Progenitor cell of endocrine pancreas (in vitro differentiated cells): ENCODE measurements at regions not wholly inside any gene's neighbourhood (a gene's known extent, or its start where the extent isn't known, plus 50 kb on each side); places are given as distances from the start of the nearest gene placed in this dataset.

Source experiments
- DNase-seq: peaks from one replicate; pipeline ENCODE4 v3.0.0; 2021; ENCODE audit warnings: low spot score; ENCODE audit not compliant: unreplicated experiment
- H3K27ac Mint-ChIP-seq: 2 replicates; pipeline ENCODE4 v1.8.0; 2021; ENCODE audit warnings: mild to moderate bottlenecking, moderate library complexity, mixed read lengths
- H3K27me3 Mint-ChIP-seq: 2 replicates; pipeline ENCODE4 v1.8.0; 2021; ENCODE audit warnings: mixed read lengths
- H3K36me3 Mint-ChIP-seq: 2 replicates; pipeline ENCODE4 v1.8.0; 2022; ENCODE audit warnings: mixed read lengths; ENCODE audit not compliant: insufficient read depth
- H3K4me1 Mint-ChIP-seq: 2 replicates; pipeline ENCODE4 v1.8.0; 2021; ENCODE audit warnings: low read depth, mixed read lengths
- H3K4me3 Mint-ChIP-seq: 2 replicates; pipeline ENCODE4 v1.8.0; 2021; ENCODE audit warnings: low read depth, mild to moderate bottlenecking, moderate library complexity, mixed read lengths
- H3K9me3 Mint-ChIP-seq: 2 replicates; pipeline ENCODE4 v1.8.0; 2021; ENCODE audit warnings: low read depth, mixed read lengths
- TF ChIP-seq, protein P1 (sequence below): fragments of 200-600 bp; sonication (generic); IDR thresholded peaks from one replicate; pipeline ENCODE4 v1.5.0; 2021; ENCODE audit warnings: antibody characterized with exemption, mild to moderate bottlenecking; ENCODE audit not compliant: unreplicated experiment

DNA sequence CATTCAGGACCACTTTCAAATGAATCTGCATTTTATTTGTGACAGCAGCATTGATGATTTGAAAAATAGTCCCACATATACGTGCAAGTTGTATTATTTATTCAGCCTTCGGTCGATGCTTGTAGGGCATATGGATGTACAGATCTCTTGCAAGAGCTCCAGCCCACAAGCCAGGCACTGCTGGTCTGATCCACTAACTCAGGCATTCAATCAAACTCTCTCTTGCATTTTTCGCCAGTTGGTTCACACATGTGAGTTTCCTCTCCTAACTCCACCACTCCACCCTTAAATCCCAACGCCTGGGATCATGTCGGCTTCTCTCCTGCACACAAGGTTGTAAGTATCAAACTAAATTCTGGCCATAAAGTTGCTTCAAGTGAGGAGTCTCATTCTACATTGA is 318.7 kb downstream of the CYP26B1 start:
- peaks cover 17% of the 10 kb centered on the region for H3K4me1 Mint-ChIP-seq
- H3K27me3 Mint-ChIP-seq = peaks cover 7% of the 10 kb centered on the region
- TF ChIP-seq, protein P1, sequence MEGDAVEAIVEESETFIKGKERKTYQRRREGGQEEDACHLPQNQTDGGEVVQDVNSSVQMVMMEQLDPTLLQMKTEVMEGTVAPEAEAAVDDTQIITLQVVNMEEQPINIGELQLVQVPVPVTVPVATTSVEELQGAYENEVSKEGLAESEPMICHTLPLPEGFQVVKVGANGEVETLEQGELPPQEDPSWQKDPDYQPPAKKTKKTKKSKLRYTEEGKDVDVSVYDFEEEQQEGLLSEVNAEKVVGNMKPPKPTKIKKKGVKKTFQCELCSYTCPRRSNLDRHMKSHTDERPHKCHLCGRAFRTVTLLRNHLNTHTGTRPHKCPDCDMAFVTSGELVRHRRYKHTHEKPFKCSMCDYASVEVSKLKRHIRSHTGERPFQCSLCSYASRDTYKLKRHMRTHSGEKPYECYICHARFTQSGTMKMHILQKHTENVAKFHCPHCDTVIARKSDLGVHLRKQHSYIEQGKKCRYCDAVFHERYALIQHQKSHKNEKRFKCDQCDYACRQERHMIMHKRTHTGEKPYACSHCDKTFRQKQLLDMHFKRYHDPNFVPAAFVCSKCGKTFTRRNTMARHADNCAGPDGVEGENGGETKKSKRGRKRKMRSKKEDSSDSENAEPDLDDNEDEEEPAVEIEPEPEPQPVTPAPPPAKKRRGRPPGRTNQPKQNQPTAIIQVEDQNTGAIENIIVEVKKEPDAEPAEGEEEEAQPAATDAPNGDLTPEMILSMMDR = no peak
- H3K27ac Mint-ChIP-seq = no peak overlapping the region
- peaks cover 10% of the 10 kb centered on the region for H3K9me3 Mint-ChIP-seq
- no peak overlapping the region for H3K4me3 Mint-ChIP-seq
- H3K36me3 Mint-ChIP-seq = no peaks in the 10 kb centered on the region
- no peak for DNase-seq

DNA sequence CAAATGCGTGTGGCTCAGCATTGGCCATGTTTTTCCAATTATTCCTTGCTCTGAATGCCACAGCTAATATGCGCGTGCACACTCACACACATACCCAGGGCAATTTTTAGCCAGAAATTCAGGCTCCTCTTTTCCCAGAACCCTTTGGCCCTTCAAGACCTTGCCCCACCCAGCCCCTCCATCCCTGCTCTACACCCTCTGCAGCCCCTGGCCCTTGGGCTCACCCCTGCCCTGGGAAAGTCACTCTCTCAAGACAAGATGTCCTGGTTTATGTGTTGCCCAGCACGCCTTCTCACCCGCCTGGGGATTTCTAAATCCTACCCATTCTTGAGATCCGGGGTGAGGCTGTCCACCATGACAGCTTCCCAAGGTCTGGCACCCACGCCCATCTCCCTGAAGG is 319.7 kb downstream of the CYP26B1 start:
- H3K4me3 Mint-ChIP-seq = no peak overlapping the region
- TF ChIP-seq, protein P1 = no peak
- H3K27me3 Mint-ChIP-seq = peaks cover 7% of the 10 kb centered on the region
- H3K27ac Mint-ChIP-seq = no peak overlapping the region
- H3K4me1 Mint-ChIP-seq = peaks cover 17% of the 10 kb centered on the region
- DNase-seq = no peak
- H3K9me3 Mint-ChIP-seq = peaks cover 10% of the 10 kb centered on the region
- no peaks in the 10 kb centered on the region for H3K36me3 Mint-ChIP-seq

DNA sequence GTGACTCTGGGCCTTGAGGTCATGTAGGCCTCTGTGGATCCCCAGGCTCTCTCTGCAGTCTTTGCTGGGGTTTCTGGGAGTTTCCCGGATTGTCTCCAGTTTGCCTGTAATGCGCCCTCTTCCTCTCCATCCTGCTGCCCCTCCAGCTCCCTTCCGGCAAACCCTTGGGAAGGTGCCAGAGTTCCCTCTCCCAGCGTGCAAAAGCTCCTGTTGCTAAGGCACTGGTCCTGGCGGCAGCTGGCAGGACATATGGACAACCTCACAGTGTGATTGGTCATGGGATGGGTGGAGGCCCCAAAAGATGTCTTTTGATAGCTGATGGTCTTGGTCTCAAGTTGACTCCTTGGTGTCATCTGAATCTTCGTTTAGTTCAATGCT is 320.1 kb downstream of the CYP26B1 start:
- Mint-ChIP-seq H3K4me1 (peaks cover 17% of the 10 kb centered on the region), H3K9me3 (peaks cover 10% of the 10 kb centered on the region), H3K27ac (no peak overlapping the region), H3K27me3 (peaks cover 7% of the 10 kb centered on the region), H3K4me3 (no peak overlapping the region), H3K36me3 (no peaks in the 10 kb centered on the region)
- TF ChIP-seq, protein P1 = no peak
- DNase-seq = no peak

DNA sequence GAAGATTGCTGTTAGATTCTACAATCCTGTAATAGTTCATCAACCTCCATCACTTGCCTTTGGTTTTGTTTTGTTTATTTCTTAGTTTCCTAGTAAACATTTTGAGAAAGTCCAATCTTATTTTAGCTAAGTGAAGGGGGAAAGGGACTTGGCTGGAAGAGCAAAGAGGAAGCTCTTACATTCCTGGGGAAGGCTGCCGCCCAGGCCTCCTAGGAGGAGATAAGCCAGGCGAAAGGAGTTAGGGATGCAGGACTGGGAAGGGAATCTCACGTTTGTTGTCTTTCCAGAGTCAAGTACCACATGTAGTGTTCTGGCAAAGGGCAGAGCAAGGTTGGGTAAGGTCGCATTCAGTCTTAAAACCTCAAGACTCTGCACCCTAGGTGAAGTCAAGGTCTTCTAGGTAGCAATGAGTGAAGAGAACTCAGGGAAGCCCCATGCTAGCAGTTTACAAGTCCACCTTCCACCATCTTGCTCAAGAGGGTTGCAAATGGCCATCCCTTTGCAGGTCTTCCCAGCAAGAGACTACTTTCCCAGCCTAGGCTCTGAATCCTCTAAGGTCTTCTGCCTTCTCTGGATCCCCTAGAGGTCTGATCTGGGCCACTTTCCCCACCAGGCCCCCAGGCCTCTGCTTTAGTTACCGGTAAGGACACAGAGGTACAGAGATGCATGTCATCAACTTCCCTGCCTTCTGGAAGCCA is 320.7 kb downstream of the CYP26B1 start:
- Mint-ChIP-seq H3K4me3 (no peak overlapping the region), H3K27me3 (peaks cover 9% of the 10 kb centered on the region), H3K27ac (no peak overlapping the region), H3K9me3 (peaks cover 10% of the 10 kb centered on the region), H3K36me3 (no peaks in the 10 kb centered on the region), H3K4me1 (peaks cover 17% of the 10 kb centered on the region)
- DNase-seq = no peak
- TF ChIP-seq, protein P1 = no peak

DNA sequence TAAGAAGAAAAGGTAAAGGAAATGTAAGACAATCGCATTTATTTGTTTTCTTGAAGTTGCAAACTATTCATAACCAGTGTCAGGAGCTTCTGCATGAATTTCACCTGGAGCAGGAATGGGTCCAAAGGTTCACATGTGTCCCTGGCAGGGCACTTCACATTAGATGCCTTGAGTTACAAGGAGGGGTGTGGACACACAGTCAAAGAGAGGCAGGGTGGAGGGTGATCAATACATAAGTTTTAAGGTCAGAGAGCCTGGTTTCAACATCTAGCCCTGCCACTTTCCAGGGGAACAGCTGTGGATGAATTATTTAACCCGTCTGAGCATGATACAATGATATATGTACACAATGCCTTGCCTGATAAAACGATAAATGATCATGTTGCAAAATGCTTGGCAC is 321.4 kb downstream of the CYP26B1 start:
- H3K9me3 Mint-ChIP-seq = peaks cover 10% of the 10 kb centered on the region
- H3K36me3 Mint-ChIP-seq = no peaks in the 10 kb centered on the region
- H3K4me1 Mint-ChIP-seq = peaks cover 17% of the 10 kb centered on the region
- TF ChIP-seq, protein P1 = no peak
- DNase-seq = no peak
- H3K27ac Mint-ChIP-seq = no peak overlapping the region
- H3K4me3 Mint-ChIP-seq = no peak overlapping the region
- peaks cover 10% of the 10 kb centered on the region for H3K27me3 Mint-ChIP-seq
